NCI-H1436 (cell line): ENCODE measurements at regions not wholly inside any gene's neighbourhood (a gene's known extent, or its start where the extent isn't known, plus 50 kb on each side); places are given as distances from the start of the nearest gene placed in this dataset.
A peak's percentile ranks its signal among the peaks of the same experiment; 100 is the strongest.
"Not testable (repeated sequence)": the region's sequence is repeated elsewhere in the genome, so short reads cannot be mapped to it uniquely, and the experiment has no call there.

Experiments
- DNase-seq: peaks from one replicate; lab custom pipeline; 2025; lab: John Stamatoyannopoulos, UW

DNA sequence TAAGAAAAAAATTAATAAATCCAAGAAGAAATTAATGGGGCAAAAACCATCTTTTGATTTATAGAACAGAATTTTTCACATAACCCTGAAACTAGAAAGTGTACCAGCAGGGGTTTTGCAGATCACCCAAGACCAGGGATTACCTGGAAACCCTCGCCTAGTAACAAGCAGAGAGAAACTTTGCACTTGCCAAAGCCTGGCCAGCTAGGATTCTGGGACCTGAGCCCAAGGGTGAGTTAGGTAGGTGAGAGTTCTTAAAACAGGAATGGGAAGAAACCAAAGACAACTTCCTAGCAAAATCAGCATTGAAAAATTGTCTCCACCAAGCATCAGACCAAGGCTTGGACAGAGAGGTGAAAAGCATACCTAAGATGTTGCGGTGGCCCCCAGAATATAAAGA is 247.0 kb upstream of the NBEA start:
- DNase-seq, result no peak

GRCh38 chr13:34696296-34696695 is 245.8 kb upstream of the NBEA start:
- no peak for DNase-seq

DNA sequence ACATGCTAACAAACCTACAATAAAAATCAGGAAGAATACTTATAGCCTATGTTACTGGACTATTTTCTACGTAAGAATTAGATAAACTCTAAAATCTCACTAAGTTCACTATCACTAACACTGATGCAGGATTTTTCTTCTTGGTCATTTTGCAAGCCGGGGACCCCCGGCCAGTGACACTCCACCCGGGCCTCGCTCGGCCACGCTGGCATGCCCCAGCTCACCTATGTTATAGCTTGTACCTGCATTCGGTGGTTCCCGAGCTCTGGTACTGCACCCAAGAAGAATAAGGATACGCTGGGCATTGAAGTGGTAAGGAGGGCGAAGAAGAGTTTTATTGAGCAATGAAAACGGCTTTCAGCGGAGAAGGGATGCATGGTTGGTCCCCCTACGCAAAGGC is 245.3 kb upstream of the NBEA start:
- DNase-seq, result no peak

DNA sequence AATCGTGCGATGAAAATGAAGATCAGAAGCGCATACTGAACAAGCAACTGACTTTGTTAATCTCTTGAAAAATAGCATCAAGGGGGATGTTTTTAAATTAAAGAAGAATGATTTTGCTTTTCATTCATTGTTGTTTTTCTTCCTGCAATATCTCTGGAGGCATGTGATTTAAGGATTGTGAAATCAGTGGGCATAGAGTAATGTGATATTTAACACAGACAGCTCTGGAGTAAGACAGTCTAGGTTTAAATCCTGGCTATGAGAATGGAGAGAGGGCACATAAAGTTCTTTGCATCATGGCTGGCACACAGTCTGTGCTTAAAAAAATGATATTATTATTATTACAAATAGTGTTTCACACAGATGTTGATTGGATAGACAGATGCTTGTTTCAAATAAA is 243.1 kb upstream of the NBEA start:
- DNase-seq, result no peak

DNA sequence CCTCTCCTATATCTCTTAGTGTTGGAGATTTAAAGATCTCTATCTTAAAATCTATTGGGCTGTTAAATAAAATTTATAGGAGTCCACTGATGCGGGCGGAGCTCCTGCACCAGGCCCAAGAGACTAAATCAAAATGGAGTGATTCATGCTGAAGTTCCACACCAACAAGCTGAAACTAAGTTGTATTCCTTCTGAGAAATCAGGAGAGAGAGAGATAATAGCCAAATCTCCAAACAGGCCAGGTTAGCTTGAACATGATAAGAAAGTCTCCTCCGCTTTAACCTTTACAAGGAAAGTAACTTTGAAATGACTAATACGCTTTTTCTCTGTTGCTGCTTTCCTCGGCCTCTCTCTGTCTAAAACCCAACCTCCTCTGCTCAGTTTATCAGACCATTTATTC is 241.9 kb upstream of the NBEA start:
- DNase-seq, result no peak

- no peak for DNase-seq
These were observed 240.2 kb upstream of the NBEA start for GRCh38 chr13:34701919-34702318.

DNA sequence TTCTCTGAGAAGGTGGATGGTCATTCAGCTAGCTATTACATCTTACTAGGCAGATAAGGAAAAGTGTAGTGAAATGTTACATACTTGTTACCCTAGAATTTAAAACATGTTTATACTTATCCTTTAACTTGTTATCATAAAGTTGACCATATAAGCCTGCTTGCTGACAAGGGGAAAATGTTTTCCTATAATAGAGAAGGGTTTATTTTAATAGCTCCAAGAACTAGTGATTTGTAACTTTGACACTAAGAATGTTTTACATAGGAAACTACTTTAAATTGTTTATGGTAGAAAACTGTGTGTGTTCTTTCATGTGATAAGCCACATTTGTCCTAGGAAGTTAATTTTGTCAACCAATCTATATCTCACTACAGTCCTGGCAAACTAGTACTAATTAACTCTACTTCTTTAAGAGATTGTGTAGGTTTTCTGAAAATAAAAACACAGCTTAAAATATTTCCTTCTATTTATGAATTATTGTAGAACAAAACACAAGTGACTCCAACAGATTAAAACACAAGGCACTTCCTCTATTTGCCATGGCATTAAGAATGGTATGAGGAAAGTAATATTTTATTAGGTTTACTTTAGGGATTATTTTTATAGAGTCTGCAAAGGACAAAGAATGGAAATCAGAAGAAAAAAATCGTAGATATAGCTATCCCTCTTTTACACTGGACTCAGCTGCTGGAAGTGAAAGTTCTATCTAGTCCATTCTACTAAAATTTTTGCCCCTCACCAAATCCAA is 233.3 kb upstream of the NBEA start:
- no peak for DNase-seq

GRCh38 chr13:34719060-34719875 is 222.8 kb upstream of the NBEA start:
- peak; percentile 59 for DNase-seq

GRCh38 chr13:34720618-34721017 is 221.5 kb upstream of the NBEA start:
- no peak for DNase-seq

DNA sequence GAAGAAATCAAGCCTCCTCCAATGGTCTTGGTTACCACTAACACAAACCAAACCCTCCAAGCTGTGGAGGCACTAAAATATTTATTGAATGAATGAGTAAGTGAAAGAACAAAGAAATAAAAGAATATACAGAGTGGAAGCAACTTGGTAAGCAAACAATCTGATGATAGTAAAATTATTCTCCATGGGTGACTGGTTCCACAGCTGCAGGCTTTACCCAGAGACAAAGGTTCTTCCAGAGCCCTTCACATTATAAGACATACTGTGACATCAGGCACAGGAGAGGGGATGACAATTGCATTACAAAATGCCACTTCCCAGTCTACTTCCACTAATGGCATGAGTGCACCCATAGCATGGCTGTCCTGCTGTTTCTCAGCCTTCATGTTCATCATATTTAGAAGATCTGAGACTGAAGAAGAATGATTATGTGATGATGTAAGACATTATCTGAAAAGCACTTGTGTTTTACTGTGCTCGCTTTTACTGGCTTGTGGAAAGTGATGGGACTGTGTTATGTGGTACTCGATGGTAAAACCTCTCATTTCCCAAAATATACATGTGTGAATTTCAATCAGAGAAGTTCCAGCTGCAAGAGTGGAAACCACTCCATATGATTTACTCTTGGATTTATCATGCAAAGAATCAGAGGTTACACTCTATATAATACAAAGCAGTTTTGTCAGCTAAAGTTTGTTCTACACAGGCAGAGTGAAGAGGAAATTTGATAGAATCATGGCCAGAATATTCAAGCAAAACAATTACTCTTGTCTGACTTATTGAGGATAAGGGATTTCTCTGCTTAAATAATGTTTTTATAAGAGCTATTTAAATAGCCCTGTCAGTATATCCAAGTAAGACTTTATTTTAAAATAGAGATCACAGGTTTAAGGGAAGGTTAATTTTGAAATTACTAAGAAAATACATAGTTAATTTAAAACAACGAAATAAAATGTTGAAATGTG is 220.2 kb upstream of the NBEA start:
- DNase-seq, result no peak

- DNase-seq, result no peak
These were observed 219.1 kb upstream of the NBEA start for GRCh38 chr13:34722922-34723321.

GRCh38 chr13:34730961-34731360 is 211.1 kb upstream of the NBEA start:
- no peak for DNase-seq

- no peak for DNase-seq
These were observed 210.6 kb upstream of the NBEA start for GRCh38 chr13:34731486-34731885.

GRCh38 chr13:34733721-34734120 is 208.3 kb upstream of the NBEA start:
- DNase-seq, result no peak

GRCh38 chr13:34734932-34735331 is 207.1 kb upstream of the NBEA start:
- DNase-seq, result no peak

DNA sequence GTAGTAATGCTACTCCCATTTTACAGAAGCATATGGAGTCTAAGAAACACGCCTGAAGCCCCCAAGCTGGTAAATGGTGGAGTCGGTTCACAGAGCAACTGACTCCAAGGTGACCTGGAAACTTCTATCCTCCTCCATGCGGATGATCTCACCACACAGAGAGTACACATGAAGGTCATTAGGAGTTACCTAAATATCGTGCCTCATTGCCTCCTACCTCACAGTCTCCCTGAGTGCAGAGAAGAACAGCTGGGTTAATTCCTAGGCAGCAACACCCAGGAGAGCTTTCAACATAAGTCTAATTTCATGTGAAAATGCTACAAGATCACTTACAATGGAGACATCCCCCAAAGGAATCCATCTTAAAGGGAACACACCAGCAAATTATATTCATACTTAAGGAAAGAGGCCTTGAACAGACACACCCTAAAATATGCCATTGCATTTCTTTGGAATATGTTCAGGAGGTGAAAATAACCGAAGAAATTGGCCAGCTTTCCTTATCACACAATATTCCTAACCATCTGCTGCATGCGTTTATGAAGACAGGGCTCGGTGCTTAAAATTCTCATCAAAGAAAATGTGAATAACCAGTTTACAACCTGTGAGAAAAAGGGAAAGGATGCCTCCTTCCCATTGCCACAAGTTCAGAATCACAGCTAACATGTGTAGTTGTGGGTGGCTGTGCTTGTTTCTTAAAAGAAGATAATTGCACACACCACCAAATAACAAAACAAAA is 203.6 kb upstream of the NBEA start:
- DNase-seq, result no peak

DNA sequence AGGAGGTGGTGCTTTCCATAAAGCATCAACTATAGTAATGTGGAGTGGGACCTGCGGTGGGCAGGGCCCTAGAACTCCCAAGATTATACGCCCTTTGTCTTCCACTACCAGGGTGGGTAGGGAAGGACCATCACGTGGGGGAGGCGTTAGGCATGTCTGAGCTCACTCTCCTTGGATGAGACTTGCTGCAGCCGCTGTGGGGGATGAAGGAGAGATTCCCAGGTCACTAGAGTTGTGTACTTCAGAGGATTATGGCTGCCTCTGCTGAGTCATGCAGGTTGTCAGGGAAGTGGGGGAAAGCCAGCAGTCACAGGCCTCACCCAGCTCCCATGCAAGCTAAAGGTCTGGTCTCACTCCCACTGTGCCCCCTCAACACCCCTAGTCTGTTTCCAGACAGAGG is 195.0 kb upstream of the NBEA start:
- not testable (repeated sequence) for DNase-seq

- no peak for DNase-seq
These were observed 194.6 kb upstream of the NBEA start for GRCh38 chr13:34747507-34747906.

- peak; percentile 58 for DNase-seq
These were observed 194.0 kb upstream of the NBEA start for GRCh38 chr13:34748073-34748472.

DNA sequence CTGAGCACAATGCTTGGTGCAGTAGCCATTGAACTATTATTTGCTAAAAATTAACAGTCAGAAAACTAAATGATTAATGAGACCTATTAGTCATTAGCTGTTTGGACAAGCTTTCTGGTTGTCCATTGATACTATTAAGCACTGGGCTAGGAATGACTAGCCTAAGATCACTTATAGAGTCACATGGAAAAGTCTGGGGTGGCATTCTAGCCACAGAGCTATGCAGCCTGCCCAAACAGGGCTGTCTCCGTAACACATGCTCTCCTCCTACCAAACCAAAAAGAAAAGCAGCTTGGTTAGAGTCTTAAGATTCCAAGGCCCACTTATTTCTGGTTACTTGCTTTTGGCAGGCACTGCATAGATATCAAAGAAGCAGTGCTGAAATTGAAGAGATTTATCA is 193.5 kb upstream of the NBEA start:
- DNase-seq, result no peak

DNA sequence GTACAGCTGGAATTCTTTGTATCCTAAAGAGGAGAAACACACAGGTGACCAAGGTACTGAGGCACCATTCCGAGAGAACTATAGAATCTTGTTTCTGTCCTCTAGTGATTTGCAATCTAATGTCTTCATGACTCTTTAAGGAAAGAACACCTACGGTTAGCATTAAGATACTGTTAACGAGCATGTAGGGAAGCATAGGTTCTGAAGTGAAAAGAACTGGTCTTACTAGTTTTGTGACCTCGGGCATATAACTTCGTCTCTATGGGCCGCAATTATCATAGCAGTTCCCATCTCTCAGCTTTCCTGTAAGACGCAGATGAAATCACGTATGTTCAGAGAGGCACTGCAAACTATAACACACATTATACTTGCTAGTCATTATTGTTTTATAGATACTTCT is 193.0 kb upstream of the NBEA start:
- DNase-seq, result no peak
